Mesendoderm (in vitro differentiated cells): ENCODE measurements at regions not wholly inside any gene's neighbourhood (a gene's known extent, or its start where the extent isn't known, plus 50 kb on each side); places are given as distances from the start of the nearest gene placed in this dataset.

Experiments
- DNase-seq: peaks from one replicate; pipeline ENCODE4 v3.0.0; 2013
- H2AK5ac ChIP-seq: 2 replicates; pipeline ENCODE4 v1.6.1; 2013; ENCODE audit warnings: low read length, inconsistent platforms
- H2BK120ac ChIP-seq: 2 replicates; pipeline ENCODE4 v1.6.1; 2013; ENCODE audit warnings: low read depth, mild to moderate bottlenecking, low read length, moderate library complexity, mixed read lengths
- H2BK15ac ChIP-seq: replicated peaks from 2 replicates; pipeline ENCODE4 v1.6.1; 2013; ENCODE audit warnings: low read depth, mild to moderate bottlenecking, moderate library complexity
- H2BK5ac ChIP-seq: 2 replicates; pipeline ENCODE4 v1.6.1; 2013; ENCODE audit warnings: low read length, inconsistent platforms
- H3K18ac ChIP-seq: 2 replicates; pipeline ENCODE4 v1.6.1; 2013; ENCODE audit warnings: mild to moderate bottlenecking, low read length, mixed read lengths
- H3K23ac ChIP-seq: one replicate; pipeline ENCODE4 v1.6.1; 2013; ENCODE audit warnings: low read length
- H3K27ac ChIP-seq: 2 replicates; pipeline ENCODE4 v1.5.1; 2013; ENCODE audit warnings: low read depth, mild to moderate bottlenecking, inconsistent platforms, low read length, moderate library complexity
- H3K27me3 ChIP-seq: 2 replicates; pipeline ENCODE4 v1.6.1; 2013; ENCODE audit warnings: low read length, control low read depth, mild to moderate bottlenecking, inconsistent platforms; ENCODE audit not compliant: insufficient read depth, poor library complexity
- H3K36me3 ChIP-seq: 2 replicates; pipeline ENCODE4 v1.6.1; 2013; ENCODE audit warnings: low read length, inconsistent platforms; ENCODE audit not compliant: control insufficient read depth, insufficient read depth
- H3K4ac ChIP-seq: one replicate; pipeline ENCODE4 v1.6.1; 2013; ENCODE audit warnings: low read depth, mild to moderate bottlenecking, low read length, moderate library complexity
- H3K4me1 ChIP-seq: 2 replicates; pipeline ENCODE4 v1.6.1; 2013; ENCODE audit warnings: low read depth, low read length, inconsistent platforms; ENCODE audit not compliant: control insufficient read depth
- H3K4me2 ChIP-seq: 2 replicates; pipeline ENCODE4 v1.6.1; 2013; ENCODE audit warnings: low read length
- H3K4me3 ChIP-seq: 2 replicates; pipeline ENCODE4 v1.5.1; 2013; ENCODE audit warnings: mild to moderate bottlenecking, low read length
- H3K56ac ChIP-seq: one replicate; pipeline ENCODE4 v1.6.1; 2013; ENCODE audit warnings: low read length
- H3K79me1 ChIP-seq: 2 replicates; pipeline ENCODE4 v1.6.1; 2013; ENCODE audit warnings: low read length, inconsistent platforms
- H3K79me2 ChIP-seq: 2 replicates; pipeline ENCODE4 v1.6.1; 2013; ENCODE audit warnings: mild to moderate bottlenecking, low read length; ENCODE audit not compliant: control insufficient read depth, insufficient read depth
- H3K9ac ChIP-seq: 2 replicates; pipeline ENCODE4 v1.6.1; 2013; ENCODE audit warnings: low read length, inconsistent platforms
- H4K5ac ChIP-seq: one replicate; pipeline ENCODE4 v1.6.1; 2013; ENCODE audit warnings: low read length
- H4K8ac ChIP-seq: one replicate; pipeline ENCODE4 v1.6.1; 2013; ENCODE audit warnings: low read depth, mild to moderate bottlenecking, control low read depth, low read length, moderate library complexity
- WGBS: extraction: QIAGEN DNeasy Blood & Tissue Kit; methylation state at CpG from one replicate; pipeline ENCODE4 v1.1.7; 2013; ENCODE audit warnings: low lambda C conversion rate, missing lambda C conversion rate; ENCODE audit not compliant: insufficient coverage; ENCODE audit errors: extremely low coverage; 5-methylcytosine and 5-hydroxymethylcytosine counted together

DNA sequence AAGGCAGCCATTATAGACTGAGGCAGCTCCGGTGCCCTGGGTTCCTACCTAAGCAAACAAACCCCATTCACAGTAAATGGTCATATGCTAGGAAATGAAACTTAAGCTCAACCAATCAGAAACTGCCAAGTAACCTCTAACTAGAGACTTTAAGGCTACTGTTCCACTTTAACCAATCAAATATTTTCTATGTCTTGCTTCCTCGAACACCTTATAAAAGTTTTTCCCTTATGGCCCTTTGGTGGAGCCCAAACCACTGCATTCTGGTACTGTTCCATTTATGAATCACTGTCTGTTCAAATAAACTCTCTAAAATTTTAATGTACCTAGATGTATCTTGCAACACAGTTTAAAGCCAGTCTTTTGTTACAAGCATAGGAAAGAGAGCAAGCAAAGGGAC lies 361.1 kb downstream of the HGF start:
- WGBS, result no CpG with 5 or more reads among the region's 2 CpGs

DNA sequence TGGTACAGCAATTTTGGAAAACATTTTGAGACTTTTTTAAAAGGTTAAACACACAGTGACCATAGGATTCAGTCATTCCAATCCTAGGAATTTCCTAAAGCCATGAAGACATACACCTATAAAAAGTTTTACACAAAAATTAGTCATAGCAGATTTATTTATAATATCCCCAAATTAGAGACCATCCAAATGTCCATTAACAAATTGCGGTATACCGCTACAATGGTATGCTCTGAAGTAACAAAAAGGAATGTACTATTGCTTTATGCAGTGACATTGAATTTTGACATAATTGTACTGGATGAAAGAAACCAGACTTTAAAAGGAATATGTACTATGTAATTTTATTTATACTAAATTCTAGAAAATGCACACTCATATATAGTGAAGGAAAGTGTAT lies 362.8 kb downstream of the HGF start:
- Histone ChIP-seq H3K79me1 (no peaks in the 10 kb centered on the region), H3K27me3 (no peaks in the 10 kb centered on the region)

More for the DNA sequence above, 361.1 kb downstream of the HGF start:
- no peak overlapping the region for H2BK5ac ChIP-seq
- no peak overlapping the region for H3K4ac ChIP-seq
- no peak overlapping the region for H3K9ac ChIP-seq
- no peak overlapping the region for H4K5ac ChIP-seq
- H3K23ac ChIP-seq, result no peak overlapping the region
- no peaks in the 10 kb centered on the region for H3K4me1 ChIP-seq
- no peak overlapping the region for H3K56ac ChIP-seq
- H2BK15ac ChIP-seq, result no peak overlapping the region
- no peak overlapping the region for H3K27ac ChIP-seq
- H2BK120ac ChIP-seq, result no peak overlapping the region
- no peak overlapping the region for H3K18ac ChIP-seq
- DNase-seq, result no peak
- no peaks in the 10 kb centered on the region for H3K79me1 ChIP-seq
- H3K79me2 ChIP-seq, result no peaks in the 10 kb centered on the region
- H3K4me3 ChIP-seq, result no peak overlapping the region
- no peak overlapping the region for H4K8ac ChIP-seq
- H3K4me2 ChIP-seq, result no peak overlapping the region
- no peak overlapping the region for H2AK5ac ChIP-seq
- H3K27me3 ChIP-seq, result no peaks in the 10 kb centered on the region
- H3K36me3 ChIP-seq, result no peaks in the 10 kb centered on the region

DNA sequence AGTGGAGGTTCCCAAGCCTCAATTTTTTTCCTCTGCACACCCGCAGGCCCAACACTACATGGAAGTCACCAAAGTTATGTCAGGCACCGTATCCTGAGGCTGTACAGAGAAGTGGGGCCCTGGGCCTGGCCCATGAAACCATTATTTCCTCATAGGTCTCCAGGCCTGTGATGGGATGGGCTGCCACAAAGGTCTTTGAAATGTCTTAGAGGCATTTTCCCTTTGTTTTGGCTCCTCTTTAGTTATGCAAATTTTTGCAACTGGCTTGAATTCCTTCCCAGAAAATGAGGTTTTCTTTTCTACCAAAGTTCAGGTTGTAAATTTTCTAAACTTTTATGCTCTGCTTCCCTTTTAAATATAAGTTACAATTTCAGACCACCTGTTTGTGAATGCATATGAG lies 365.2 kb downstream of the HGF start:
- no peak for DNase-seq
- Histone ChIP-seq H3K23ac (no peak overlapping the region), H2BK15ac (no peak overlapping the region), H4K5ac (no peak overlapping the region), H3K79me2 (no peaks in the 10 kb centered on the region), H2BK5ac (no peak overlapping the region), H3K4me3 (no peak overlapping the region), H3K18ac (no peak overlapping the region), H3K4me2 (no peak overlapping the region), H3K27me3 (no peaks in the 10 kb centered on the region), H3K9ac (no peak overlapping the region), H2BK120ac (no peak overlapping the region), H3K4me1 (no peaks in the 10 kb centered on the region), H3K36me3 (no peaks in the 10 kb centered on the region), H2AK5ac (no peak overlapping the region), H3K27ac (no peak overlapping the region), H3K56ac (no peak overlapping the region), H3K79me1 (no peaks in the 10 kb centered on the region), H4K8ac (no peak overlapping the region), H3K4ac (no peak overlapping the region)
- WGBS, result no CpG with 5 or more reads among the region's 2 CpGs

More for the DNA sequence above, 362.8 kb downstream of the HGF start:
- no peak overlapping the region for H4K5ac ChIP-seq
- no peak overlapping the region for H2AK5ac ChIP-seq
- no peak overlapping the region for H3K23ac ChIP-seq
- H3K56ac ChIP-seq, result no peak overlapping the region
- H2BK15ac ChIP-seq, result no peak overlapping the region
- H3K18ac ChIP-seq, result no peak overlapping the region
- H3K79me2 ChIP-seq, result no peaks in the 10 kb centered on the region
- no peaks in the 10 kb centered on the region for H3K36me3 ChIP-seq
- H2BK120ac ChIP-seq, result no peak overlapping the region
- no peak overlapping the region for H3K4ac ChIP-seq
- no CpG with 5 or more reads among the region's 2 CpGs for WGBS
- H3K27ac ChIP-seq, result no peak overlapping the region
- no peak overlapping the region for H4K8ac ChIP-seq
- no peak overlapping the region for H3K4me3 ChIP-seq
- H3K4me1 ChIP-seq, result no peaks in the 10 kb centered on the region
- H3K4me2 ChIP-seq, result no peak overlapping the region
- no peak for DNase-seq
- H2BK5ac ChIP-seq, result no peak overlapping the region
- no peak overlapping the region for H3K9ac ChIP-seq

DNA sequence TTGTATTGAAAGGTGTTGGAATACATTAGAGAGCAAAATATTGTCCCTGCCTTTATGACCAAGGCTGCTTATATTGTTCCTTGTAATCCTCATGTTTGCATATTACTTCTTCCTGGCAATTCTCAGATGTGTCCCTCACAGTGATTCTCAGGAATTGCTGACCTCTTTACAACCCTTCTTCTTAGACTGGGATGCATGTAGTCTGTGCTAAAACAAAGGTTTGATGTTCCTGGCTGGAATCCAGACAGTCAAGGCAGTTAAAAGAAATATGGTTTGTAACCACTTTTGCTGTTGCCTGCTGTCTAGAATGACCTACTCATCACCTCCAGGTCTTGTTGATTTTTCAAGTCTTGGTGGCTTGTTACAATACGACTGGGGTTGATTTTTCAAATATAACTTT lies 367.6 kb downstream of the HGF start:
- Histone ChIP-seq H2BK5ac (no peak overlapping the region), H2BK120ac (no peak overlapping the region), H3K18ac (no peak overlapping the region), H3K4me2 (no peak overlapping the region), H3K79me2 (no peaks in the 10 kb centered on the region), H3K79me1 (no peaks in the 10 kb centered on the region), H3K4me1 (no peaks in the 10 kb centered on the region), H3K4ac (no peak overlapping the region), H3K27me3 (no peaks in the 10 kb centered on the region), H4K8ac (no peak overlapping the region), H4K5ac (no peak overlapping the region), H3K23ac (no peak overlapping the region), H3K27ac (no peak overlapping the region), H3K9ac (no peak overlapping the region), H2AK5ac (no peak overlapping the region), H2BK15ac (no peak overlapping the region), H3K56ac (no peak overlapping the region), H3K36me3 (no peaks in the 10 kb centered on the region), H3K4me3 (no peak overlapping the region)
- no CpG with 5 or more reads among the region's 1 CpG for WGBS
- DNase-seq, result no peak

DNA sequence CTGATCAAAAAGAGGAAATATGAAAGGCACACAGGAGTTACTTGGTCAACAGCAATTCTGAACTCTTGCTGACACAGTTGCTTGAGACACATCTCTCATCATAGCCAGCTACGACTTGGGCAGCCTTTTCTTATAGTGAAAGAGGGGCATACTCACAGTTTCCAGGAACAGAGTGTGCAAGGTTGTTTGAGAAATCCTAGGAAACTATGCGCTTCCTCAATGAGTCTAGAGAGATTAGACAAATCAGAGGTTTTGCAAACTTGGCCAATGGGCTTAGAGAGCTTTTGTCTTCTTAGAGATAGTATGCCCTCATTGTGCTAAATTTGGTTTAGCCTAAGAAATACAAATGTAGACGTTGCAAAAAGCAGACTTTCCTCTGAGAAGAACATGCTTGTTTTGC lies 370.4 kb downstream of the HGF start:
- Histone ChIP-seq H3K18ac (no peak overlapping the region), H2BK5ac (no peak overlapping the region), H3K9ac (no peak overlapping the region), H4K8ac (no peak overlapping the region), H3K79me2 (no peaks in the 10 kb centered on the region), H3K23ac (no peak overlapping the region), H4K5ac (no peak overlapping the region), H3K27me3 (no peaks in the 10 kb centered on the region), H3K56ac (no peak overlapping the region), H3K4me2 (no peak overlapping the region), H3K4ac (no peak overlapping the region), H2BK15ac (no peak overlapping the region), H3K4me3 (no peak overlapping the region), H3K27ac (no peak overlapping the region), H3K79me1 (no peaks in the 10 kb centered on the region), H2AK5ac (no peak overlapping the region), H3K36me3 (no peaks in the 10 kb centered on the region), H2BK120ac (no peak overlapping the region), H3K4me1 (no peaks in the 10 kb centered on the region)
- no CpG with 5 or more reads among the region's 3 CpGs for WGBS
- no peak for DNase-seq

DNA sequence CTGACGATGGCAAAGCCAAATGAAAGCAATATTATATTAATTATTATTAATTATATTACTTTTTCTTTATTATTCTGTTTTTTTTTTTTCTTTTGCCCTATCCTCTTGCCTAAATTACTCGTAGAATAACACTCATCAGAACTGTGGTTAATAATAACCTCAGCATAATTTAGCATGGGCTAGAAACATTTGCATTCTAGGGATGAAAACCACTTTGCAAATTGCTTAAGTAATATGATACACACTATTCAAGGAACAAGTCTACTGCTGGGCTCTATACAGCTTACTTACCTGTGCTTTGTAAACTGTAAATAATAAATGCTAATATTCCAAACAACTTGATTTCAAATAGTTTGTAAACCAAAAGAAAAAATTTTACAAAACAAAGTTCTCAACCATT lies 375.8 kb downstream of the HGF start:
- Histone ChIP-seq H3K36me3 (no peaks in the 10 kb centered on the region), H3K4me2 (no peak overlapping the region), H3K23ac (no peak overlapping the region), H3K79me1 (no peaks in the 10 kb centered on the region), H3K4ac (no peak overlapping the region), H4K8ac (no peak overlapping the region), H2BK120ac (no peak overlapping the region), H2AK5ac (no peak overlapping the region), H3K4me3 (no peak overlapping the region), H3K27ac (no peak overlapping the region), H3K56ac (no peak overlapping the region), H3K4me1 (no peaks in the 10 kb centered on the region), H3K9ac (no peak overlapping the region), H2BK15ac (no peak overlapping the region), H2BK5ac (no peak overlapping the region), H3K79me2 (no peaks in the 10 kb centered on the region), H4K5ac (no peak overlapping the region), H3K27me3 (no peaks in the 10 kb centered on the region), H3K18ac (no peak overlapping the region)
- no peak for DNase-seq
- no CpG with 5 or more reads among the region's 2 CpGs for WGBS
